ENCODE measurements at regions not wholly inside any gene's neighbourhood (a gene's known extent, or its start where the extent isn't known, plus 50 kb on each side); places are given as distances from the start of the nearest gene placed in this dataset.

- DNase-seq (no peak), ATAC-seq (no peak)
- Histone ChIP-seq H3K4me1 (ENCODE audit: low read depth) (no peaks in the 10 kb centered on the region), H3K36me3 (ENCODE audit: low read depth) (no peaks in the 10 kb centered on the region), H3K9me3 (no peaks in the 10 kb centered on the region), H3K4me3 (no peak overlapping the region)
- TF ChIP-seq CTCF (IDR thresholded peaks at IDR 0.05) = no peak
- intact Hi-C loops (cut with DNase I, micrococcal nuclease) = no loop called here
Measured at GRCh38 chr9:130755377-130756007, 61.9 kb downstream of the EXOSC2 start.

DNA sequence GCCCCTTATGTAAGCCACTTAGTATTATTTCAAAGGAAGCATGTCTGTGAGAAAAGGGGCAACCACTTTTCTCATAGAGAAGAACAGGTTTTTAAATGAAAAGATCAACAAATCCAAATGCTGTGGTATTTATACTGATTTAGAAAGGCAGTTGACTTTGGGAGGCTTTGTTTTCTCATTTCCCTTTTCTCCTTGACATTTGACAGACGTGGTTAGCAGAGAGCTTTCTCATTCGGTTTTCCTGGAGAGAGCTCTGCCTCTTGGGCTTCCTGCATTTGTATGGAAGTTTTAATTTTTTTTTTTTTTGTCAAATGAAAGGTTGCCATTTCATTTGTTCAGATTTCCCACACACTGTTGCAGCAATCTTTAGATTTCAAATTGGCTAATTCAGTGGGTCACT is 62.5 kb downstream of the EXOSC2 start:
- DNase-seq (no peak), ATAC-seq (no peak)
- intact Hi-C loops (cut with DNase I, micrococcal nuclease) = no loop called here
- H3K9me3 ChIP-seq = no peaks in the 10 kb centered on the region
- no peaks in the 10 kb centered on the region for H3K36me3 ChIP-seq (ENCODE audit: low read depth)
- H3K4me3 ChIP-seq = no peak overlapping the region
- no peaks in the 10 kb centered on the region for H3K4me1 ChIP-seq (ENCODE audit: low read depth)
- no peak for TF ChIP-seq CTCF (IDR thresholded peaks at IDR 0.05)

DNA sequence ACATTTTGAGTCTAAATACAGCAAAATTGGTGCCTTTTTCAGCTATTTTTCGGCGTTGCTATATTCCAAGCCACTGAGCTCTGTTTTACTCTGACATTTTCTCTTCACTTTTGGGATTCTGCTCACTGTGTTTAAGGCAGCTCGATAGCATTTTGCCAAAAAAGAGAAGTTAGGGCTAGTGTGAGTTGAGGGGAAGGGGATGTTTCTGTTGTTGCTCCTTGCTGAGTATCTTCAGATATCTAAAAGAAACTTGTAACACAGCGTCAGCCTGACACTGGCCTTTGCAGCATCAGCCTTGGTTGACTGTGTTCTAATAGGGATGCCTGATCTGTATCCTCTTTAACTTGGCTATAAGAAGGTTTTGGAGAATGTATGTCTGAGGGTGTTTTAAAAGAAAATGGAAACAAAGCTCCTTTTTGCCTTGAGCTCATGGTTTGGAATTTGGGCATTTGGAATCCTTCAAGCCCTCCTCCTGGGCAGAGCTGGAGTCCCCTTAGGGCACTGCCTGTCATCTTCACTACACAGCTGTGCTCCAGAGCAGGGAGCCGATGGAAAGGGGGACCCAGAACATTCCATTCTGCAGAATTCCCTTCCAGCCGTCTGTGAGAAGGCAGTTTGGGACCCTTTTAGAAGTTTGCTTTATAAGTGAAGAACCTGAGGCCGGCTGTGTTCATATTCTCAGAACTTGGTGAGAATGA is 63.0 kb downstream of the EXOSC2 start:
- Histone ChIP-seq H3K4me3 (no peak overlapping the region), H3K36me3 (ENCODE audit: low read depth) (no peaks in the 10 kb centered on the region), H3K9me3 (no peaks in the 10 kb centered on the region), H3K4me1 (ENCODE audit: low read depth) (no peaks in the 10 kb centered on the region)
- TF ChIP-seq CTCF (IDR thresholded peaks at IDR 0.05) = no peak
- ATAC-seq (no peak), DNase-seq (no peak)
- intact Hi-C loops (cut with DNase I, micrococcal nuclease) = no loop called here

DNA sequence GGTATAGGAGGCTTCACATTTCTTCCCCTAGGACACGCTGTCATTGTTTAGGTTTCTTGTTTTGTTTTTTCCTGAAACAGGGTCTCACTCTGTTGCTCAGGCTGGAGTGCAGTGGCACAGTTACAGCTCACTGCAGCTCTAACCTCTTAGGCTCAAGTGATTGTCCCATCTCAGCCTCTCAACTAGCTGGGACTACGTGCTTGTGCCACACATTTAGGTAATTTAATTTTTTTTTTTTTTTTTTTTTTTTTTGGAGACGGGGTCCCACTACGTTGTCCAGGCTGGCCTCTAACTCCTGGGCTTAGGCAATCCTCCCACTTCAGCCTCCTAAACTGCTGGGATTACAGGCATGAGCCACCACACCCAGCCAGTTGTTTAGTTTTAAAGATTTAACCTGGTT is 66.2 kb downstream of the EXOSC2 start:
- Histone ChIP-seq H3K4me1 (ENCODE audit: low read depth) (no peaks in the 10 kb centered on the region), H3K4me3 (no peak overlapping the region), H3K36me3 (ENCODE audit: low read depth) (no peaks in the 10 kb centered on the region), H3K9me3 (no peaks in the 10 kb centered on the region)
- ATAC-seq (no peak), DNase-seq (no peak)
- no peak for TF ChIP-seq CTCF (IDR thresholded peaks at IDR 0.05)
- intact Hi-C loops (cut with DNase I, micrococcal nuclease) = loop anchor here in 1 of 2 donors (10.0 kb wide), 1 partner anchor 45 kb away; no protein-coding TSS in a partner anchor

DNA sequence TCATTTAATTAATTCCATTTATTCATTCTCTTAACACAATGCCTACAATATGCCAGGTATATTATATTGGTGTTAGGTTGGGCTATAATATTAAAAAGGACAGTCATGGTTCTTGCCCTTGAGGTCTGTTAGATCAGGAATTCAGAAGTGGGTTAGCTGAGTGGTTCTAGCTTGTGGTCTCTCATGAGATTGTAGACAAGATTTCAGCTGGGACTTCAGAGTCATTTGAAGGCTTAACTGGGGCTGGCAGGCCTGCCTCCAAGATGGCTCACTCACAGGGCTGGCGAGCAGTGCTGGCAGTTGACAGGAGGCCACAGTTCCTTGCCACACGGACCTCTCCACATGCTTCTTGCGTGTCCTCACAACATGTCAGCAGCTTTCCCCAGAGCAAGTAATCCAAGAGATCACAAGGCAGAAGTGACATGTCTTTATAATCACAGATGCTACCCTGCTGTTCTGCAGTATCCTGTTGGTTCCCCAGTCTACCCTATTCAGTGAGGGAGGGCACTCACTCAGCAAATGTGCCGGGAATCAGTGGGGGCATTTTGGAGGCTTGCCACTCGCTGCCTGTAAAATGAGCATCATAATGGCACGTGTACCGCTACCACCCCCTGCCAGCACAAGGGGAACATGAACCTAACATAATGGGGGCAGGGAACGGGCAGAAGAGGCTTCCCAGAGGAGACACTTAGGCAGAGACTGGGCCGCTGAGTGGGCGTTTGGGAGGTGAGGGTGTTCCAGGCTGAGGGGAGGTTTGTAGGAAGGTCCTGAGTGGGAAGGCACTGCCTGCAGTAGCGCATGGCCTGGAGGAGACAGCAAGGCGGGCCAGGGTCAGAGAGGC is 70.0 kb downstream of the EXOSC2 start:
- H3K4me1 ChIP-seq (ENCODE audit: low read depth) = peaks cover 32% of the 10 kb centered on the region
- peak in 1 of 3 donors; percentile 24 for DNase-seq
- ATAC-seq = no peak
- no peak overlapping the region for H3K4me3 ChIP-seq
- TF ChIP-seq CTCF (IDR thresholded peaks at IDR 0.05) = no peak
- no peaks in the 10 kb centered on the region for H3K9me3 ChIP-seq
- intact Hi-C loops (cut with DNase I, micrococcal nuclease) = loop anchor here in 1 of 2 donors (10.0 kb wide), 1 partner anchor 49 kb away; no protein-coding TSS in a partner anchor
- no peaks in the 10 kb centered on the region for H3K36me3 ChIP-seq (ENCODE audit: low read depth)
